Activated CD8-positive, alpha-beta memory T cell treated with anti-CD3 and anti-CD28 coated beads for 48 hours (primary cell): ENCODE measurements at regions not wholly inside any gene's neighbourhood (a gene's known extent, or its start where the extent isn't known, plus 50 kb on each side); places are given as distances from the start of the nearest gene placed in this dataset.

Source experiments
- DNase-seq, 3 experiments: peaks; one replicate each; pipeline ENCODE4 v3.0.0-alpha.2; 2020; ENCODE audit warnings: low read depth in 2 of 3, low spot score in 2 of 3

GRCh38 chr16:79498928-79499327, 101.6 kb downstream of the MAF start:
- DNase-seq = no peak

GRCh38 chr16:79497606-79498350, 102.8 kb downstream of the MAF start:
- no peak for DNase-seq

- DNase-seq = no peak
Measured at GRCh38 chr16:79493911-79494310, 106.6 kb downstream of the MAF start.

GRCh38 chr16:79492036-79492435, 108.5 kb downstream of the MAF start:
- no peak for DNase-seq

GRCh38 chr16:79485020-79485419, 115.5 kb downstream of the MAF start:
- DNase-seq = no peak

GRCh38 chr16:79484237-79484636, 116.3 kb downstream of the MAF start:
- DNase-seq = no peak

- no peak for DNase-seq
Measured at GRCh38 chr16:79483336-79483735, 117.2 kb downstream of the MAF start.

GRCh38 chr16:79482011-79482410, 118.5 kb downstream of the MAF start:
- no peak for DNase-seq

GRCh38 chr16:79480929-79481328, 119.6 kb downstream of the MAF start:
- DNase-seq = no peak

- DNase-seq = no peak
Measured at GRCh38 chr16:79480056-79480455, 120.5 kb downstream of the MAF start.

GRCh38 chr16:79476580-79476979, 124.0 kb downstream of the MAF start:
- no peak for DNase-seq

- DNase-seq = no peak
Measured at GRCh38 chr16:79475841-79476240, 124.7 kb downstream of the MAF start.

- no peak for DNase-seq
Measured at GRCh38 chr16:79473456-79473855, 127.1 kb downstream of the MAF start.

GRCh38 chr16:79472426-79472825, 128.1 kb downstream of the MAF start:
- no peak for DNase-seq

- no peak for DNase-seq
Measured at GRCh38 chr16:79469999-79470398, 130.5 kb downstream of the MAF start.

- no peak for DNase-seq
Measured at GRCh38 chr16:79468631-79469030, 131.9 kb downstream of the MAF start.

GRCh38 chr16:79468121-79468552, 132.4 kb downstream of the MAF start:
- no peak for DNase-seq

- DNase-seq = no peak
Measured at GRCh38 chr16:79466111-79466510, 134.4 kb downstream of the MAF start.

- DNase-seq = no peak
Measured at GRCh38 chr16:79463841-79464240, 136.7 kb downstream of the MAF start.

GRCh38 chr16:79456036-79456435, 144.5 kb downstream of the MAF start:
- DNase-seq = no peak

GRCh38 chr16:79452671-79453070, 147.9 kb downstream of the MAF start:
- DNase-seq = no peak

GRCh38 chr16:79451196-79451816, 149.2 kb downstream of the MAF start:
- no peak for DNase-seq

- no peak for DNase-seq
Measured at GRCh38 chr16:79449900-79450299, 150.6 kb downstream of the MAF start.
